ENCODE measurements at regions not wholly inside any gene's neighbourhood (a gene's known extent, or its start where the extent isn't known, plus 50 kb on each side); places are given as distances from the start of the nearest gene placed in this dataset.

DNA sequence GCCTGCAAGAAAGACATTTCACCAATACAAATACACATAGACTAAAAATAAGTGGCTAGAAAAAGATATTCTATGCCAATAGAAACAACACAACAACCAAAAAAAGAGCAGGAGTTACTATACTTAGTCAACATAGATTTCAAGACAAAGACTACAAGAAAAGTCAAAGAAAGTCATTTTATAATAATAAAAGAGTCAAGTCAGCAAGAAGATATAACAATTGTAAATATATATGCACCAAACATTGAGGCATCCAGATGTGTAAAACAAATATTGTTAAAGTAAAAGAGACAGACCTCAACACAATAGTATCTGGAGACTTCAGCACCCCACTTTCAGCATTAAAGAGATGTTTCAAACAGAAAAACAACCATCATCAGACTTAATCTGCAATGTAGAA is 104.6 kb downstream of the AMY1C start:
- no peak for TF ChIP-seq CTCF (IDR thresholded peaks at IDR 0.05; ENCODE audit: low read depth, low read length)
- DNase-seq (ENCODE audit: extremely low read depth, low read depth): no peak

GRCh38 chr1:103859721-103860120 is 110.0 kb downstream of the AMY1C start:
- no peak for TF ChIP-seq CTCF (IDR thresholded peaks at IDR 0.05; ENCODE audit: low read depth, low read length)
- no peak for DNase-seq (ENCODE audit: extremely low read depth, low read depth)

DNA sequence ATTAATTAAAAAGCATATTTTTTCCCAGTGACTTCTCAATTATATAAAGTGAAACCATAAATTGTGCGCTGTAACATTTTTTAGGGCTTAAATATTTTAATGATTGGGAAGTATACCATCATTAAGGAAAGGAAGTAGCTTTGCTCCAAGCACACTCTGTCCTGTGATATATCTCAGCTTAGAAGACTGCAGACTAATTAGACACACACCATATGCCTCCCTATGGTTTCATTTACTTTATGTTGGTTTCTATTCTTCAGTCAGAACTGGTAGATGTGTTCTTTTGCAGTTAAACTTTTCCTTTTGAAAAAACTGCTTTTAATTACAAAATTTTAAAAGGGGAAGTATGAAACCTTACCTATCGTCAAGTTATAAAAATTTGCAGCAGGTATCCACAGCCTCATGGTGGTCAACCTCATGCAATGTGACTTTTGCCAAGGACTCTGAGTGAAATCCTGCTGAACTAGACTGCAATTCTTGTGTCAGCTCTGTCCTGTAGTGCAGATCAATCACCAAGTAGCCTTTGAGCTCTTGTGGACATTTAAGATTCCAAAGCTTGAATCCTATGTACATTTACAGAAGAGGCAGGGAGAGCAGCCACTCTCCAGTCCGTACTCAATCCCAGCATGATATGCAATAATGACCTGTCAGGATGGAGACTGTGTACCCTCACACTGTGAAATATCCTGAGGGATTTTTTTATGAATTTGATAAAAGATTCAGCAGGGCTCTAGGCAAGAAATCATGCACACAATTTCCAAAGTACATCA is 149.1 kb downstream of the AMY1C start:
- no peak for DNase-seq (ENCODE audit: extremely low read depth, low read depth)
- no peak for TF ChIP-seq CTCF (IDR thresholded peaks at IDR 0.05; ENCODE audit: low read depth, low read length)

- TF ChIP-seq CTCF (IDR thresholded peaks at IDR 0.05; ENCODE audit: low read depth, low read length): no peak
Measured at GRCh38 chr1:103900005-103900404, 150.3 kb downstream of the AMY1C start.

GRCh38 chr1:103901072-103901471 is 151.4 kb downstream of the AMY1C start:
- no peak for DNase-seq (ENCODE audit: extremely low read depth, low read depth)
- TF ChIP-seq CTCF (IDR thresholded peaks at IDR 0.05; ENCODE audit: low read depth, low read length): no peak

More at GRCh38 chr1:103900005-103900404, 150.3 kb downstream of the AMY1C start:
- DNase-seq (ENCODE audit: extremely low read depth, low read depth): no peak

DNA sequence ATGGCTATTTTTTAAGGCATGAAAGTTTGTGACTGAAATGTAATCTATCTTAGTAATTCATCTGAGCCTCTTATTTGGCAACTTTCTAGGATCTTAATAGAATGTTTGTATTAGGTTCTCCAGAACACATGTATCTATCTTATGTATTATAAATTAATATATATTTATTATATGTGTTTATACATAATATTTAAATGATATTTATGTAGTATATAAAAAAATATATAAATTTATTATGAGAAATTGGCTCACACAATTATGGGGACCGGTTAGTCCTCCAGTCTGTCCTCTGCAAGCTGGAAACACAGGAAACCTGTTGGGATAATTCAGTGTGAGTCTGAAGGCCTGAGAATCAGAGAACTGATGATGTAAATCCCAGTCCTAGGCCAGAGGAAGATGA is 155.7 kb downstream of the AMY1C start:
- TF ChIP-seq CTCF (IDR thresholded peaks at IDR 0.05; ENCODE audit: low read depth, low read length): no peak

GRCh38 chr1:103911450-103911849 is 161.8 kb downstream of the AMY1C start:
- DNase-seq (ENCODE audit: extremely low read depth, low read depth): no peak
- TF ChIP-seq CTCF (IDR thresholded peaks at IDR 0.05; ENCODE audit: low read depth, low read length): no peak

More for the DNA sequence above, 155.7 kb downstream of the AMY1C start:
- no peak for DNase-seq (ENCODE audit: extremely low read depth, low read depth)
